ENCODE measurements at regions not wholly inside any gene's neighbourhood (a gene's known extent, or its start where the extent isn't known, plus 50 kb on each side); places are given as distances from the start of the nearest gene placed in this dataset.

DNA sequence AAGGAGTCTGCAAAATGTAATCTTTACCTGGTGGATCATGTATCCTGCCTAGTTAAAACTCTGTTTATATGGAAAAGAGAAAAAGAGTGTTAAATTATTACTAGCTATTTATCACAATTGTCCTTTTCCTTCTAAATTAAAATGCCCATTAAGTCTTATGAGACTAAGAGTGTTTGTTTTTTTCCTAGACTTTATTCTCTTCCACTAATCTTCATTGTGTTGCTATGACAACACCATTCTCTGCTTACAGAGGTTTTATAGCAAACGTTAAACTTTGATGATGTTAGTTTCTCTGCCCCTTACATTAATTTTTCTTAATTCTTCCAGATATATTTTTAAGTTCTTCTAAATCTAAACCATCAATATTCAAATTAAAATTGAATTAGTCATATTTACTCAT, 420.8 kb downstream of the TBC1D32 start:
- no peak for DNase-seq (ENCODE audit: low read depth)
- POLR2A ChIA-PET: no interaction called here
- CTCF ChIA-PET: no interaction called here
- no peak overlapping the region for H3K4me3 ChIP-seq (ENCODE audit: low read depth, low read length)
- no peaks in the 10 kb centered on the region for H3K27me3 ChIP-seq (ENCODE audit: control insufficient read depth, insufficient read depth, low read length)
- H3K36me3 ChIP-seq (ENCODE audit: control insufficient read depth, insufficient read depth, low read length): no peaks in the 10 kb centered on the region
- TF ChIP-seq, protein P1, sequence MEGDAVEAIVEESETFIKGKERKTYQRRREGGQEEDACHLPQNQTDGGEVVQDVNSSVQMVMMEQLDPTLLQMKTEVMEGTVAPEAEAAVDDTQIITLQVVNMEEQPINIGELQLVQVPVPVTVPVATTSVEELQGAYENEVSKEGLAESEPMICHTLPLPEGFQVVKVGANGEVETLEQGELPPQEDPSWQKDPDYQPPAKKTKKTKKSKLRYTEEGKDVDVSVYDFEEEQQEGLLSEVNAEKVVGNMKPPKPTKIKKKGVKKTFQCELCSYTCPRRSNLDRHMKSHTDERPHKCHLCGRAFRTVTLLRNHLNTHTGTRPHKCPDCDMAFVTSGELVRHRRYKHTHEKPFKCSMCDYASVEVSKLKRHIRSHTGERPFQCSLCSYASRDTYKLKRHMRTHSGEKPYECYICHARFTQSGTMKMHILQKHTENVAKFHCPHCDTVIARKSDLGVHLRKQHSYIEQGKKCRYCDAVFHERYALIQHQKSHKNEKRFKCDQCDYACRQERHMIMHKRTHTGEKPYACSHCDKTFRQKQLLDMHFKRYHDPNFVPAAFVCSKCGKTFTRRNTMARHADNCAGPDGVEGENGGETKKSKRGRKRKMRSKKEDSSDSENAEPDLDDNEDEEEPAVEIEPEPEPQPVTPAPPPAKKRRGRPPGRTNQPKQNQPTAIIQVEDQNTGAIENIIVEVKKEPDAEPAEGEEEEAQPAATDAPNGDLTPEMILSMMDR (IDR thresholded peaks at IDR 0.05; ENCODE audit: insufficient read depth, low read depth, low read length): no peak

DNA sequence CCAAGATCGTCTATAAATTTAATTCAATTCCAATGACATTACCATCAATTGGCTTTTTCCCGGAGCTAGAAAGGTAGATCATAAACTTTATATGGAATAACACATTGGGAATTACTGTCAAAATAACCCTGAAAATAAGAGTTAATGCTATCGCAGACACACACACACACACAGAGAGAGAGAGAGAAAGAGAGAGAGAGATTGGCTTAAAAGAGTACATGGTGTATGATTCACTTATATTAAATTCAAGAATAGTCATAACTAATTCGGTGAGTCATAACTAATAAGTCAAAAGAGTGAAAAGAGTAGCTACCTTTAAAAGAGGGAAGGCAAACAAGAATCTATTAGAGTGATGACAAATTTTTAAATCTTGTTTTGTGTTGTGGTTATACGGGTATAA, 425.5 kb downstream of the TBC1D32 start:
- CTCF ChIA-PET: no interaction called here
- no peaks in the 10 kb centered on the region for H3K27me3 ChIP-seq (ENCODE audit: control insufficient read depth, insufficient read depth, low read length)
- POLR2A ChIA-PET: no interaction called here

DNA sequence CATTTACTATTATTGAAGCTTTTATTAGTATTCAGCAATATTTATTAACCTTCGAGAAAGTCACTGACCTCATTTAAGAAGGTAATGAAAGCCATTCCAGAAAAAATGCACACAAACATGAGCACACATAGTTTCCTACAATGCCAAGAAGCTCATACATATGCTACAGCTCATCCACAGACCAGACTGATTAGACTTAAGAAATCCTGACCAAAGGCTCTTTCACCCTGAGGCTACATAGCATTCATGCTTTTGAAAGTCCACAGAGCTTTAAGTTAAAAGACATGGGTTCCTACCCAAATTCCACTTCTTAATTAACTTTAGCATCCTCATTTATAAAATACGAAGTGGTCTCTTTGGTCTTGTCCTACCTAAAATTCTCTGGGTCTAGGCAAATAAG, 430.4 kb downstream of the TBC1D32 start:
- no peak for DNase-seq (ENCODE audit: low read depth)
- POLR2A ChIA-PET: no interaction called here
- CTCF ChIA-PET: no interaction called here
- Histone ChIP-seq H3K36me3 (ENCODE audit: control insufficient read depth, insufficient read depth, low read length) (no peaks in the 10 kb centered on the region), H3K27me3 (ENCODE audit: control insufficient read depth, insufficient read depth, low read length) (no peaks in the 10 kb centered on the region), H3K4me3 (ENCODE audit: low read depth, low read length) (no peak overlapping the region)
- TF ChIP-seq, protein P1 (IDR thresholded peaks at IDR 0.05; ENCODE audit: insufficient read depth, low read depth, low read length): no peak

More for the DNA sequence above, 425.5 kb downstream of the TBC1D32 start:
- TF ChIP-seq, protein P1 (IDR thresholded peaks at IDR 0.05; ENCODE audit: insufficient read depth, low read depth, low read length): no peak
- Histone ChIP-seq H3K4me3 (ENCODE audit: low read depth, low read length) (no peak overlapping the region), H3K36me3 (ENCODE audit: control insufficient read depth, insufficient read depth, low read length) (no peaks in the 10 kb centered on the region)
- no peak for DNase-seq (ENCODE audit: low read depth)

DNA sequence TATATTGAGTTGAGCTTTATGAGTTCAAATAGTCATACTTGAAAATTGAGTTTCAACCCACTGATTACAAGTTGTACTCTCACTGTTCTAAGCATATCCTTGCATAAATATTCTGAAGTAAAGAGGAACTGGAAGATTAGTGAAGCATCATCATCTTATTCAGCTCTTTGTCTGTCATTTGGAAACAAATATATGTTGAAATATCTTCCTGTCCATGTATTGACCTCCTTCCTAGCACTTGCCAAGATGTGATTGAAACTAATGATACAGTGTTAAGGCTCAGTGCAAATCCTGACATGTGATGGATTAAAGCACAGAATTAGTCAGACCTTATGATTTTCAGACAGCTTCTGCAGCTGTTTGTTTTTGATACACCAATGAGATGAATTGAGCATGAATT, 434.3 kb downstream of the TBC1D32 start:
- H3K36me3 ChIP-seq (ENCODE audit: control insufficient read depth, insufficient read depth, low read length): no peaks in the 10 kb centered on the region
- CTCF ChIA-PET: no interaction called here
- TF ChIP-seq, protein P1 (IDR thresholded peaks at IDR 0.05; ENCODE audit: insufficient read depth, low read depth, low read length): no peak
- no peak for DNase-seq (ENCODE audit: low read depth)
- POLR2A ChIA-PET: no interaction called here
- H3K27me3 ChIP-seq (ENCODE audit: control insufficient read depth, insufficient read depth, low read length): no peaks in the 10 kb centered on the region
- no peak overlapping the region for H3K4me3 ChIP-seq (ENCODE audit: low read depth, low read length)

DNA sequence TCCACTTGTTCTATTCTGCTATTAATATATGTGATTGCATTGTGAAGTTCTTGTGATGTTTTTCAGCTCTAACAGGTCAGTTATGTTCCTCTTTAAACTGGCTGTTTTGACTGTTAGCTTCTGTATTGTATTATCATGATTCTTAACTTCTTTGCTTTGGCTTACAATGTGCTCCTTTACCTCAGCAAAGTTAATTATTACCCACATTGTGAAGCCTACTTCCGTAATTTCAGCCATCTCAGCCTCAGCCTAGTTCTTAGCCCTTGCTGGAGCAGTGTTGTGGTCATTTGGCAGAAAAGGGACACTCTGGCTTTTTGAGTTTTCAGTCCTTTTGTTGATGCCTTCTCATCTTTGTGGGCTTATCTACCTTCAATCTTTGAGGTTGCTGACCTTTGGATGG, 440.2 kb downstream of the TBC1D32 start:
- POLR2A ChIA-PET: no interaction called here
- H3K4me3 ChIP-seq (ENCODE audit: low read depth, low read length): no peak overlapping the region
- no peaks in the 10 kb centered on the region for H3K36me3 ChIP-seq (ENCODE audit: control insufficient read depth, insufficient read depth, low read length)
- TF ChIP-seq, protein P1 (IDR thresholded peaks at IDR 0.05; ENCODE audit: insufficient read depth, low read depth, low read length): no peak
- no peak for DNase-seq (ENCODE audit: low read depth)
- H3K27me3 ChIP-seq (ENCODE audit: control insufficient read depth, insufficient read depth, low read length): no peaks in the 10 kb centered on the region
- CTCF ChIA-PET: no interaction called here
